HEK293T (cell line): ENCODE measurements at regions not wholly inside any gene's neighbourhood (a gene's known extent, or its start where the extent isn't known, plus 50 kb on each side); places are given as distances from the start of the nearest gene placed in this dataset.

Source experiments
- BHLHE40 ChIP-seq: fragments of 450-650 bp; IDR thresholded peaks from 2 replicates; pipeline ENCODE4 v1.6.1; 2016; ENCODE audit warnings: mild to moderate bottlenecking, moderate library complexity, borderline replicate concordance
- CTBP1 ChIP-seq: fragments of 450-650 bp; IDR thresholded peaks from 2 replicates; pipeline ENCODE4 v1.6.1; 2016; ENCODE audit warnings: borderline replicate concordance
- ELF4 ChIP-seq: fragments of 450-650 bp; IDR thresholded peaks from 2 replicates; pipeline ENCODE4 v1.6.1; 2017; ENCODE audit warnings: antibody characterized with exemption
- FOXA1 ChIP-seq: fragments of 450-650 bp; IDR thresholded peaks from 2 replicates; pipeline ENCODE4 v1.6.1; 2016; ENCODE audit warnings: mild to moderate bottlenecking
- FOXK2 ChIP-seq: fragments of 450-650 bp; IDR thresholded peaks from 2 replicates; pipeline ENCODE4 v1.6.1; 2016; ENCODE audit warnings: mild to moderate bottlenecking
- FOXM1 ChIP-seq: fragments of 450-650 bp; IDR thresholded peaks from 2 replicates; pipeline ENCODE4 v1.6.1; 2017; ENCODE audit warnings: mild to moderate bottlenecking, borderline replicate concordance
- HDGF ChIP-seq: fragments of 450-650 bp; IDR thresholded peaks from 2 replicates; pipeline ENCODE4 v1.6.1; 2017; ENCODE audit warnings: antibody characterized with exemption, borderline replicate concordance
- LEF1 ChIP-seq: fragments of 450-650 bp; IDR thresholded peaks from 2 replicates; pipeline ENCODE4 v1.6.1; 2017; ENCODE audit warnings: mild to moderate bottlenecking, borderline replicate concordance
- PKNOX1 ChIP-seq: fragments of 450-650 bp; IDR thresholded peaks from 2 replicates; pipeline ENCODE4 v1.6.1; 2016
- SP1 ChIP-seq: fragments of 450-650 bp; IDR thresholded peaks from 2 replicates; pipeline ENCODE4 v1.6.1; 2017
- TARDBP ChIP-seq: fragments of 450-650 bp; IDR thresholded peaks from 2 replicates; pipeline ENCODE4 v1.6.1; 2016
- ZNF384 ChIP-seq: fragments of 450-650 bp; IDR thresholded peaks from 2 replicates; pipeline ENCODE4 v1.6.1; 2016

GRCh38 chr6:101070044-101070608, 189.0 kb upstream of the ASCC3 start:
- TF ChIP-seq FOXK2 (no peak), ELF4 (no peak), LEF1 (no peak), TARDBP (no peak), HDGF (no peak), BHLHE40 (no peak), SP1 (no peak), PKNOX1 (no peak), FOXM1 (no peak), CTBP1 (no peak), ZNF384 (no peak), FOXA1 (no peak)
